OCI-LY3 (cell line): ENCODE measurements at regions not wholly inside any gene's neighbourhood (a gene's known extent, or its start where the extent isn't known, plus 50 kb on each side); places are given as distances from the start of the nearest gene placed in this dataset.

Experiments used
- H2AFZ ChIP-seq: fragments of 200-600, 300-600 bp; shearing (Covaris generic); 2 replicates; pipeline ENCODE4 v1.6.0; 2014; ENCODE audit warnings: antibody characterized with exemption, low read depth, low read length
- H3K27ac ChIP-seq: fragments of 200-600, 300-600 bp; sonication (generic); 2 replicates; pipeline ENCODE4 v1.5.1; 2014; ENCODE audit warnings: mild to moderate bottlenecking, low read length, moderate library complexity, mixed read lengths
- H3K27me3 ChIP-seq: fragments of 200-600, 300-600 bp; sonication (generic); 2 replicates; pipeline ENCODE4 v1.6.1; 2014; ENCODE audit warnings: low read depth, low read length, mixed read lengths
- H3K36me3 ChIP-seq: fragments of 200-600, 300-600 bp; sonication (generic); replicated peaks from 2 replicates; pipeline ENCODE3; 2014; ENCODE audit warnings: low read depth, low read length, mixed read lengths
- H3K4me1 ChIP-seq: fragments of 300-600, 200-600 bp; sonication (generic); 2 replicates; pipeline ENCODE4 v1.6.1; 2014; ENCODE audit warnings: low read length, mixed read lengths
- H3K4me2 ChIP-seq: fragments of 200-600, 300-600 bp; sonication (generic); 2 replicates; pipeline ENCODE4 v1.6.1; 2014; ENCODE audit warnings: low read length, mixed read lengths
- H3K4me3 ChIP-seq: fragments of 300-600, 200-600 bp; sonication (generic); 2 replicates; pipeline ENCODE4 v1.5.1; 2014; ENCODE audit warnings: antibody characterized with exemption, mild to moderate bottlenecking, low read length, moderate library complexity
- H3K79me2 ChIP-seq: fragments of 300-600, 200-600 bp; shearing (Covaris generic); 2 replicates; pipeline ENCODE4 v1.6.1; 2014; ENCODE audit warnings: mild to moderate bottlenecking, low read length, mixed read lengths
- H3K9ac ChIP-seq: fragments of 300-600, 200-600 bp; shearing (Covaris generic); 2 replicates; pipeline ENCODE4 v1.6.0; 2014; ENCODE audit warnings: mild to moderate bottlenecking, low read length, moderate library complexity
- H3K9me3 ChIP-seq: fragments of 200-600, 300-600 bp; shearing (Covaris generic); 2 replicates; pipeline ENCODE4 v1.6.1; 2014; ENCODE audit warnings: low read length, mixed read lengths; ENCODE audit not compliant: insufficient read depth
- H4K20me1 ChIP-seq: fragments of 200-600, 300-600 bp; sonication (generic); 2 replicates; pipeline ENCODE4 v1.6.1; 2016; ENCODE audit warnings: low read length, mixed read lengths; ENCODE audit not compliant: insufficient read depth
- EZH2phosphoT487 ChIP-seq: fragments of 200-600 bp; shearing (Covaris generic); IDR thresholded peaks from 2 replicates; pipeline ENCODE4 v1.6.1; 2018; ENCODE audit warnings: antibody characterized with exemption, mixed run types, low read depth
- TF ChIP-seq, protein P1 (sequence below): fragments of 200-600, 300-600 bp; sonication (generic); IDR thresholded peaks from 2 replicates; pipeline ENCODE4 v1.5.1; 2014; ENCODE audit warnings: antibody characterized with exemption, low read length, low read depth

DNA sequence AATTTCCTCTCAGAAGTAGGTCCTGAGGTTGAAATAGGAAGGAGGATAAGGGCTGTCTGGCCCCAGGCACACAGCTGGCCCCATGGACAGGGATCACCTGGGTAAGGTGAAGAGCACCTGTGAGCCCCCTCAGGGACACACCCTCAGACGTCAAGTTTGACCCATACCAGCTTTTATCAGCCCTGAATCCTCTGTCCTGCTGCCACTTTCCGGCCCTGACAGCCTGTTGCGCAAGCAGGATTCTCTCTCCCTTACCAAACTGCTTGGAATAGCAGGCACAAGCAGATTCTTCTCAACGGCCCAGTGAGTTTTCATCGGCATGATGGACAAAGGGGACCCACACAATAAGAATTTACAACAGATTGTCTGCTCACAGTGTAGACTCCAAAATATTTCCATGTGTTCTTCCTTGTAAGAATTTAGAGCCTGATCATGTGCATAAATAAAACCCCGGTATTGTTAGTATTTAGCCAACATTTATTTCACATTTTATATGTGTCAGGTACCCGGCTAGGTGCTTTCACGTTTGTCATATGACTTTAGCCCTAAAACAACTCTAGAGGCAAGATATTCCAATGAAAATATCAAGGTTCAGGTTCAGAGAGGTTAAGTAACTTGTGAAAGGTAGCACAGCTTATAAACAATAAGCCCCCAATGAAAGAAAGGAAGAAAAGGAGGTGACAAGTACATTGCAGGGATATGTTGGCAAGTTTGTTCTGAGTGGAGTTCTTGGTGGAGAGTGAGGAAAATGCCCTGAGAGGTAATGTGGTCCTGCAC lies 107.2 kb upstream of the KIT start:
- H3K27me3 ChIP-seq = no peaks in the 10 kb centered on the region
- H3K4me3 ChIP-seq = no peak overlapping the region
- H3K79me2 ChIP-seq = no peaks in the 10 kb centered on the region
- no peak overlapping the region for H3K9ac ChIP-seq
- peaks cover 14% of the 10 kb centered on the region for H3K4me1 ChIP-seq
- no peak overlapping the region for H2AFZ ChIP-seq
- no peak overlapping the region for H3K4me2 ChIP-seq
- H3K9me3 ChIP-seq = no peaks in the 10 kb centered on the region
- no peak overlapping the region for H3K27ac ChIP-seq
- H3K36me3 ChIP-seq = no peaks in the 10 kb centered on the region
- no peaks in the 10 kb centered on the region for H4K20me1 ChIP-seq
- no peak for TF ChIP-seq EZH2phosphoT487
- TF ChIP-seq, protein P1, sequence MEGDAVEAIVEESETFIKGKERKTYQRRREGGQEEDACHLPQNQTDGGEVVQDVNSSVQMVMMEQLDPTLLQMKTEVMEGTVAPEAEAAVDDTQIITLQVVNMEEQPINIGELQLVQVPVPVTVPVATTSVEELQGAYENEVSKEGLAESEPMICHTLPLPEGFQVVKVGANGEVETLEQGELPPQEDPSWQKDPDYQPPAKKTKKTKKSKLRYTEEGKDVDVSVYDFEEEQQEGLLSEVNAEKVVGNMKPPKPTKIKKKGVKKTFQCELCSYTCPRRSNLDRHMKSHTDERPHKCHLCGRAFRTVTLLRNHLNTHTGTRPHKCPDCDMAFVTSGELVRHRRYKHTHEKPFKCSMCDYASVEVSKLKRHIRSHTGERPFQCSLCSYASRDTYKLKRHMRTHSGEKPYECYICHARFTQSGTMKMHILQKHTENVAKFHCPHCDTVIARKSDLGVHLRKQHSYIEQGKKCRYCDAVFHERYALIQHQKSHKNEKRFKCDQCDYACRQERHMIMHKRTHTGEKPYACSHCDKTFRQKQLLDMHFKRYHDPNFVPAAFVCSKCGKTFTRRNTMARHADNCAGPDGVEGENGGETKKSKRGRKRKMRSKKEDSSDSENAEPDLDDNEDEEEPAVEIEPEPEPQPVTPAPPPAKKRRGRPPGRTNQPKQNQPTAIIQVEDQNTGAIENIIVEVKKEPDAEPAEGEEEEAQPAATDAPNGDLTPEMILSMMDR = no peak

DNA sequence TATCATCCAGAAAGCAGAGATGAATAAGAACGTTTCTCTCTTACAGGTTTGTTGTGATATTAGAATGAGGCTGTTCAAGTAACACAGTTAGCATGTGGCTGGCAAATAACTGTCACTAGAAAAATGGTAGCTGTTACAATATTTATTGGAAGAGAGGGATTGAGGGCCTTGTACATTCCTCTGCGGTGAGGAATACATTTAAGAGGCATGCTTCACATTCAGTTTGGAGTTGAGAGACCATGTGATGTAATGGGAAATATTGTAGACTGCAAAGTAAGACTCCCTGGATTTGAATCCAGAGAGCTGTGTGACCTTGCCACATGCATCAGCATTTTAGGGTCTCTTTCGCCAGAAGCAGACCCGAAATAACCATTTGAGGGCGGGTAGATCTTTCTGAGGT lies 104.8 kb upstream of the KIT start:
- Histone ChIP-seq H4K20me1 (no peaks in the 10 kb centered on the region), H3K27ac (no peak overlapping the region), H3K9me3 (no peaks in the 10 kb centered on the region), H2AFZ (no peak overlapping the region), H3K9ac (no peak overlapping the region), H3K4me3 (no peak overlapping the region), H3K36me3 (no peaks in the 10 kb centered on the region), H3K79me2 (no peaks in the 10 kb centered on the region), H3K4me1 (peaks cover 5% of the 10 kb centered on the region), H3K27me3 (no peaks in the 10 kb centered on the region), H3K4me2 (no peak overlapping the region)
- TF ChIP-seq, protein P1 = no peak
- TF ChIP-seq EZH2phosphoT487 = no peak

DNA sequence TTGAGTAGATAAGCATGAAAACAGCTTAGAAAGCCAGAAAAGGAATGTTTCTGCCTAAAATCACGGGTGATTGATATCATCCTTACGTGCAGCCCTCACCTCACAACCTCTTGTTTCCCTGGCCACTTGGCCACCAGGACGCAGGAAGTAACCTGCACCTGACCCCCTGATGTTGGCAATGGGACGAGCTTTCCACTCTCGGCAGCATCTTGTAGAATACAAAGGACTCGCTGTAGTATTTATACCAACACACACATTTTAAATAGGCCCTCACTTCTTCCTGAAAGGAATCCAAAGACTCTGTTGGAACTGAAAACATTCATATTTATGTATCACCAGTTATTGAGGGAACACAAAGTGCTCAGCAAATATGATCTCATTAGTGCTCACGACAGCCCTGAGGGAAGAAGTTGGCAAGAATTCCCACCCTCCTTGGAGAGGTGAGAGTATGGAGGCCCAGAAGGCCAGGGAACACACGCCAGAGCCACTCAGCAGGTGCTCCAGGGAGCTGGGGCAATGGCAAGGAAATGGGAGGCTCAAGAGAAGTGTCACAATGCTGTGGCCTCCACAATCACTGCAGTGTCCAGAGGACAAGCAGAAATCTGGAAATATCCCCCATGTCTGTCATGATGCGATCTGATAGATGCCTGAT lies 103.3 kb upstream of the KIT start:
- TF ChIP-seq EZH2phosphoT487 = no peak
- TF ChIP-seq, protein P1 = no peak
- H3K27me3 ChIP-seq = no peaks in the 10 kb centered on the region
- H3K79me2 ChIP-seq = no peaks in the 10 kb centered on the region

DNA sequence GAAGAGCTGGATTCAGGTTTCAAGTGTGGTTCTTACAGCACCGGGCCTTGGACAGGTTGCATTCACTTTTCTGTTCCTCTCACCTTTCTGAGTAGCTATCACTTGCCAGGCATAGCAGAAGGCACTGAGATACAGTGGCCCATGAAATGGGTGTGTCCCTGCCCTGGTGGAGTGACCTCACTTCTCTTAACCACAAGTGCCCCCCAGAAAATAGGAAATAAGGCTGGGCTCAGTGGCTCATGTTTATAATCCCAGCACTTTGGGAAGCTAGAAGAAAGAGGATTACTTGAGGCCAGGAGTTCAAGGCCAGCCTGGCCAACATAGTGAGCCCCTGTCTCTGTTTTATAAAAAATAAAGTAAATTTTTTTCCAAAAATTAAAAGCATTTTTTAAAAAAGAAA lies 101.7 kb upstream of the KIT start:
- H3K27ac ChIP-seq = no peak overlapping the region
- no peak overlapping the region for H3K9ac ChIP-seq
- no peaks in the 10 kb centered on the region for H3K9me3 ChIP-seq
- no peak overlapping the region for H3K4me2 ChIP-seq
- no peak overlapping the region for H2AFZ ChIP-seq
- H3K36me3 ChIP-seq = no peaks in the 10 kb centered on the region
- H3K4me1 ChIP-seq = no peaks in the 10 kb centered on the region
- no peaks in the 10 kb centered on the region for H3K27me3 ChIP-seq
- no peaks in the 10 kb centered on the region for H4K20me1 ChIP-seq
- H3K79me2 ChIP-seq = no peaks in the 10 kb centered on the region
- no peak for TF ChIP-seq EZH2phosphoT487
- TF ChIP-seq, protein P1 = no peak
- H3K4me3 ChIP-seq = no peak overlapping the region

More for the DNA sequence above, 103.3 kb upstream of the KIT start:
- Histone ChIP-seq H3K27ac (no peak overlapping the region), H3K4me2 (no peak overlapping the region), H3K9ac (no peak overlapping the region), H3K4me1 (no peaks in the 10 kb centered on the region), H4K20me1 (no peaks in the 10 kb centered on the region), H2AFZ (no peak overlapping the region), H3K4me3 (no peak overlapping the region), H3K36me3 (no peaks in the 10 kb centered on the region), H3K9me3 (no peaks in the 10 kb centered on the region)
